Heart right ventricle (tissue), 16 donors: ENCODE measurements at regions not wholly inside any gene's neighbourhood (a gene's known extent, or its start where the extent isn't known, plus 50 kb on each side); places are given as distances from the start of the nearest gene placed in this dataset.
A peak's percentile ranks its signal among the peaks of the same experiment; 100 is the strongest.

Source experiments
- ATAC-seq, 8 donors: fragments of 200-7000 bp; cut with Tn5 transposase; one replicate each; pipeline ENCODE4 v1.9.1; 2020; ENCODE audit warnings: mild to moderate bottlenecking in 8 of 8, moderate library complexity in 8 of 8, moderate number of reproducible peaks in 1 of 8
- DNase-seq, 2 donors: peaks; one replicate each; pipeline ENCODE4 v3.0.0-alpha.2; 2020
- H3K27ac ChIP-seq, 10 donors: fragments of 200-600 bp; sonication (generic) in 2 of 10; one replicate each; pipeline versions ENCODE4 v1.5.0 to v1.8.0; 2020 to 2022; ENCODE audit warnings: mild to moderate bottlenecking in 3 of 10
- H3K27me3 ChIP-seq, 7 donors: fragments of 200-600 bp; one replicate each; pipeline ENCODE4 v1.8.0; 2021 to 2022; ENCODE audit warnings: mild to moderate bottlenecking in 2 of 7
- H3K36me3 ChIP-seq, 9 donors: fragments of 200-600 bp; sonication (generic) in 1 of 9; one replicate each; pipeline versions ENCODE4 v1.5.0 to v1.8.0; 2020 to 2022; ENCODE audit warnings: mild to moderate bottlenecking in 2 of 9
- H3K4me1 ChIP-seq, 9 donors: fragments of 200-600 bp; sonication (generic) in 1 of 9; one replicate each; pipeline versions ENCODE4 v1.5.0 to v1.8.0; 2020 to 2022; ENCODE audit warnings: mild to moderate bottlenecking in 4 of 9
- H3K4me3 ChIP-seq, 10 donors: fragments of 200-600 bp; sonication (generic) in 2 of 10; one replicate each; pipeline versions ENCODE4 v1.5.0 to v1.8.0; 2020 to 2022; ENCODE audit warnings: mild to moderate bottlenecking in 7 of 10, moderate library complexity in 2 of 10
- H3K9me3 ChIP-seq, 11 donors: fragments of 200-600 bp in 10 of 11; sonication (generic) in 2 of 11; one replicate each; pipeline versions ENCODE4 v1.5.0 to v1.8.0; 2013 to 2022; ENCODE audit warnings: mild to moderate bottlenecking in 2 of 11, control low read depth in 1 of 11, moderate library complexity in 1 of 11
- whole genome bisulfite sequencing, 2 donors: extraction: QIAGEN DNeasy Blood & Tissue Kit; methylation state at CpG; one replicate each; pipeline ENCODE4 v1.1.7; 2013; ENCODE audit warnings: inconsistent platforms in 1 of 2; 5-methylcytosine and 5-hydroxymethylcytosine counted together
- intact Hi-C, 10 donors: fragments of 100-400 bp; cut with DNase I; formaldehyde crosslinking; loops; one replicate each; pipeline versions ENCODE4 v1.11.1 to v1.14.2; 2022
- TF ChIP-seq, protein P1 (sequence below), 9 donors: fragments of 200-600 bp; sonication (generic) in 2 of 9; IDR thresholded peaks; one replicate each; pipeline versions ENCODE4 v1.5.0 to v1.8.0; 2021 to 2022; ENCODE audit warnings: antibody characterized with exemption in 9 of 9, mild to moderate bottlenecking in 5 of 9, moderate library complexity in 1 of 9
- donor health status: Arrhythmogenic right ventricular cardiomyopathy.
- donor health status: ischemic (EF 13 %, LVEDD 7.1; RV severe dilation, severe dysfunction).
- donor health status: healthy with polysubstance abuse.
- donor health status: DM: no; HTN: yes; CAD: no.
- donor health status: DM: no; HTN: no; CAD: no.
- donor health status: ischemic (EF 25% LVEDD 6.9; RV normal size, moderate dysfunction).
- donor health status: ischemic (EF 25% LVEDD 5.7; RV mildly dilated, moderate dysfunction).
- donor health status: healthy.
- donor health status: DM: yes; HTN: yes; CAD: no.
- donor health status: Ischemic cardiomyopathy.
- donor health status: ischemic (EF 35%, LVEDD 5.7; RV mildly dilated, moderate dysfunction).
- donor health status: nonischemic (EF 11% LVEDD 7.7; RV severe dilation, severe dysfunction).
- donor health status: DM: yes; HTN: yes; CAD: no.
- donor health status: PGD.
- donor health status: ischemic (EF 29% LVEDD 5.4; RV normal size, mild dysfunction).
- donor health status: nonischemic (EF 23%, LVEDD 6.1; RV moderate dilation, normal function).

DNA sequence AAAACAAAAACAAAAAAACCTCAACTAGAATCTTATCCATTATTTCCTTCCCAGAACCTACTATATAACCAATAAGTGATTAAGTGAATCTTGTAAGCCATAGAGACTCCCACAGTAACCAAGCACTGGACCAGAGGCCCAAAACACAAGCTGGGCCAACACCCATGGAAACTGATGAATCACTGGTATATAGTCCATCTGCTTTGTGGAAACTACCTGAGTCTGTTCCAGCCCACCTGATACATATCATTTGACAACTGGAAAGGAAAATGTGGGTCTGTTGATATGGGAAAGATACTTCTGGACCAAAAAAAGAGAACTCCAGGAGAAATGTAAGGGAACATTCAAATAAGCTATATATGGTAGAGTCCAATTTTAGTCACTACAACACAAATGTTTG is 252.8 kb downstream of the MREG start:
- no peak for ATAC-seq
- peaks cover 0 to 48% (median 11%) of the 10 kb centered on the region in 9 donors for H3K4me1 ChIP-seq
- H3K27ac ChIP-seq: no peak overlapping the region

DNA sequence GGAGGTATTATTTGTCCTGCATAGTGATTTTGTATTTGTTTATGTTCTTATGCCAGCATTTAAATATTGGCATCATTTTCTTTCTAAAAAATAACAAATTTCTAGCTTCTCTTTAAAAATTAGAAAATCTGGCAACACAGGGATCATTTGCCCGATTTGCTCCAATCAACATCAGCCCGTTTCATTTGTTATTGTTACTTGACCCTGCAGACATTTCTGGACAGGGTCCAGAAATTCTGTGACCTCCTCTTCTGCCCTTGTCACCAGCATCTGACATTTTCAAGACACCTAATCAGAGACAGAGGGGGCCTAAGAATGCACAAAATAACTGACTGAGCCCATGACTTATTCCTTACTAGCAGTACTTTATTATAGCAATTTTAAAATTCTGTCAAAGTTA is 253.3 kb downstream of the MREG start:
- H3K27me3 ChIP-seq: no peaks in the 10 kb centered on the region
- no peak overlapping the region for H3K27ac ChIP-seq
- DNase-seq (no peak), ATAC-seq (no peak)
- TF ChIP-seq, protein P1, sequence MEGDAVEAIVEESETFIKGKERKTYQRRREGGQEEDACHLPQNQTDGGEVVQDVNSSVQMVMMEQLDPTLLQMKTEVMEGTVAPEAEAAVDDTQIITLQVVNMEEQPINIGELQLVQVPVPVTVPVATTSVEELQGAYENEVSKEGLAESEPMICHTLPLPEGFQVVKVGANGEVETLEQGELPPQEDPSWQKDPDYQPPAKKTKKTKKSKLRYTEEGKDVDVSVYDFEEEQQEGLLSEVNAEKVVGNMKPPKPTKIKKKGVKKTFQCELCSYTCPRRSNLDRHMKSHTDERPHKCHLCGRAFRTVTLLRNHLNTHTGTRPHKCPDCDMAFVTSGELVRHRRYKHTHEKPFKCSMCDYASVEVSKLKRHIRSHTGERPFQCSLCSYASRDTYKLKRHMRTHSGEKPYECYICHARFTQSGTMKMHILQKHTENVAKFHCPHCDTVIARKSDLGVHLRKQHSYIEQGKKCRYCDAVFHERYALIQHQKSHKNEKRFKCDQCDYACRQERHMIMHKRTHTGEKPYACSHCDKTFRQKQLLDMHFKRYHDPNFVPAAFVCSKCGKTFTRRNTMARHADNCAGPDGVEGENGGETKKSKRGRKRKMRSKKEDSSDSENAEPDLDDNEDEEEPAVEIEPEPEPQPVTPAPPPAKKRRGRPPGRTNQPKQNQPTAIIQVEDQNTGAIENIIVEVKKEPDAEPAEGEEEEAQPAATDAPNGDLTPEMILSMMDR (IDR thresholded peaks at IDR 0.05): no peak
- peaks cover 0 to 48% (median 11%) of the 10 kb centered on the region in 9 donors for H3K4me1 ChIP-seq
- intact Hi-C loops: no loop called here
- peaks cover 0 to 6% (median 0%) of the 10 kb centered on the region in 11 donors for H3K9me3 ChIP-seq
- WGBS, 2 donors: 49 to 52% methylated on average over 2 of the region's 2 CpGs
- no peak overlapping the region for H3K4me3 ChIP-seq
- no peaks in the 10 kb centered on the region for H3K36me3 ChIP-seq

More for the DNA sequence above, 252.8 kb downstream of the MREG start:
- Histone ChIP-seq H3K27me3 (no peaks in the 10 kb centered on the region), H3K4me3 (no peak overlapping the region), H3K9me3 (peaks cover 0 to 6% (median 0%) of the 10 kb centered on the region in 11 donors), H3K36me3 (no peaks in the 10 kb centered on the region)
- TF ChIP-seq, protein P1 (IDR thresholded peaks at IDR 0.05): no peak
- intact Hi-C loops: no loop called here
- no peak for DNase-seq

DNA sequence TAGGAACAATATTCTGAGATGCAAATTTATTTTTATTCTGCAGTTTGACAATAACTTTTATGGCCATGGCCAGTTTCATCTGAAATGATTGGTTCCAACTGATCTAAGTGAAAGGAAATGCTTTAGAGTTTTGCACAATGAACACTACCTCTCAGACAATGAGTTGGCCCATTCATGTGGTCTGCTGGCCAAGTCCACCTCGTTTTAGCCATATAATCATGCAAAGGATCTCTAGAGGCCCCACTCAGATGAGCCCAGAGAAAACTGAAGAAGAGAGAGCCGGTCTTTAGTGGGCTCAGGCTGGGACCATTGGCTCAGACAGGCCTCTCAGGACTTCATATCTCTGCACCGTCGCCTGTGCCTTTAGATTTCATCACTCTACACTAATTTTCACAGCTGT is 254.7 kb downstream of the MREG start:
- WGBS, 2 donors: 44 to 50% methylated on average over 4 of the region's 4 CpGs
- no peaks in the 10 kb centered on the region for H3K36me3 ChIP-seq
- TF ChIP-seq, protein P1 (IDR thresholded peaks at IDR 0.05): no peak
- peaks cover 0 to 6% (median 0%) of the 10 kb centered on the region in 11 donors for H3K9me3 ChIP-seq
- peak overlapping the region in 8 of 10 donors; percentile 8 to 73 (median 27) for H3K27ac ChIP-seq
- H3K4me1 ChIP-seq: peaks cover 0 to 48% (median 11%) of the 10 kb centered on the region in 9 donors
- ATAC-seq: peak in 7 of 8 donors; percentile 71 to 90 (median 83)
- no peaks in the 10 kb centered on the region for H3K27me3 ChIP-seq
- intact Hi-C loops: loop anchor here in 1 of 10 donors (5.0 kb wide), 1 partner anchor 46 kb away; no protein-coding TSS in a partner anchor
- H3K4me3 ChIP-seq: no peak overlapping the region
- DNase-seq: peak in 1 of 2 donors; percentile 36

DNA sequence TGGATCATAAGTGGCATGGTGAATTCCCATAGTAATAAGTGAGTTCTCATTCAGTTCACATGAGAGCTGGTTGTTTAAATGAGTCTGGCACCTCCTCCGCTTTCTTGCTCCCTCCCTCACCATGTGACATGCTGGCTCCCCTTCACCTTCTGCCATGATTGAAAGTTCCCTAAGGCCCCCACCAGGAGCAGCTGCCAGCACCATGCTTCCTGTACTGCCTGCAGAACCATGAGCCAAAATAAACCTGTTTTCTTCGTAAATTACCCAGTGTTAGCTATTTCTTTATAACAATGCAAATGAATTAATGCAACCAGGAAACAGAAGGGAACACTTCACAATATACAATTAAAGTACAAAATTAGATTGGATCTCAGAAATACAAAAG is 257.0 kb downstream of the MREG start:
- Histone ChIP-seq H3K4me1 (peaks cover 0 to 48% (median 11%) of the 10 kb centered on the region in 9 donors), H3K4me3 (no peak overlapping the region), H3K27ac (peak overlapping the region in 2 of 10 donors; percentile 23 to 24), H3K27me3 (no peaks in the 10 kb centered on the region), H3K9me3 (peaks cover 0 to 6% (median 0%) of the 10 kb centered on the region in 11 donors), H3K36me3 (no peaks in the 10 kb centered on the region)
- TF ChIP-seq, protein P1 (IDR thresholded peaks at IDR 0.05): no peak
- DNase-seq (no peak), ATAC-seq (peak in 4 of 8 donors; percentile 20 to 57 (median 46))
- 72 to 81% methylated on average over 2 of the region's 2 CpGs for WGBS, 2 donors
- intact Hi-C loops: loop anchor here in 1 of 10 donors (5.0 kb wide), 1 partner anchor 44 kb away; no protein-coding TSS in a partner anchor
